ENCODE measurements at regions not wholly inside any gene's neighbourhood (a gene's known extent, or its start where the extent isn't known, plus 50 kb on each side); places are given as distances from the start of the nearest gene placed in this dataset.
"Not testable (repeated sequence)": the region's sequence is repeated elsewhere in the genome, so short reads cannot be mapped to it uniquely, and the experiment has no call there.

DNA sequence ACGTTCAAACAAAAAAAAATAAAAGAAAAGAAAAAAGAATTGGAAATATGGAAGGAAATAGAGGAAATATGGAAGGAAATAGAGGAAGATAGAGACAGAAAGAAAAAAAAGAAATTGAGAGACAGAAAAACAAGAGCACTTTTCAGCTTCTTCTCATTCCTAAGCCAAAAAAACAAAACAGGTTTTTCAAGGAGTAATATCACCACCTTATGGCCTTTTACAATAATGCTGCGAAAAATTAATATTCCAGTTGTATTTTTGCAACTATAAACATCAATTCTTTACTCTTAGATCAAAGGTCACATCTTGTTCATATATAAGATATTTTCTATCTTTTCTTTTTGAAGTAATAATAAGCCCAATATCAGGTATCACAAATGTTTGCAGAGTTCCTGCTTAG lies 328.3 kb downstream of the FAT3 start:
- DNase-seq: no peak

DNA sequence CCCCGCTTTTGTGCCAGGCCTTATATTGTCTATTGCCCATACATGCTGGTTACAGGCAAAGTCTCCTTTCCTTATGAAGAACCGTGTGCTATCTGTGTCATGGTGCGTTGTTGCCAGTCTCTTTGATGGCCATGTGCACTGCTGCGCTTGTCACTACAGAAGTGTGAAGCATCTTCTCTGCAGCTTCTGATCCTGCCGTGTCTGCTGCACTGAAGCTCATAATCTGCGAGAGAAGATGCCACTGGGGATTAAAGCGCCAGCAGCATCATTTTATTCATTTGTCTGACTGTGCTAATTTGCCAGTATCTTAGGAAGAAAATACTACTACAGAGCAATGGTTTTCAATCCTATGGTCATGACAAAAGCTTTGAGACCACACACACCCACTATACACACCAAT lies 330.1 kb downstream of the FAT3 start:
- no peak for DNase-seq

DNA sequence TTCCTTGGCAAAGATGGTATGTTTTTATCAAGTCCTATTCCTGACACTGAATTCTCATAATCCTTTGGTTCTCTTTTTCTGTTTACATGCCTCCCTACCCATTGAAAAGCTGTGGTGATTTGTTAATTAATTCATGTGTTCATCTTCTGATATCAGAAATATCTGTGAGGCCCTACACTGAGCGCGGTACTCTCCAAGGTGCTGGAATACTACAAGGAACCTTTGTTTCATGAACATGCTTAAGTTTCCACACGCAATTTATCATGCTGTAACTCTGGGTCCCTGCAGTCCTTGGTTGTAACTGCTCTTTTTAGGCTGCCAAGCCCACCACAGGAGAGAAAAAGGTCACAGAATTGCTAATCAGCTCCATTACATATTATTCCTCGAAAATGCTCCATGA lies 331.8 kb downstream of the FAT3 start:
- no peak for DNase-seq

DNA sequence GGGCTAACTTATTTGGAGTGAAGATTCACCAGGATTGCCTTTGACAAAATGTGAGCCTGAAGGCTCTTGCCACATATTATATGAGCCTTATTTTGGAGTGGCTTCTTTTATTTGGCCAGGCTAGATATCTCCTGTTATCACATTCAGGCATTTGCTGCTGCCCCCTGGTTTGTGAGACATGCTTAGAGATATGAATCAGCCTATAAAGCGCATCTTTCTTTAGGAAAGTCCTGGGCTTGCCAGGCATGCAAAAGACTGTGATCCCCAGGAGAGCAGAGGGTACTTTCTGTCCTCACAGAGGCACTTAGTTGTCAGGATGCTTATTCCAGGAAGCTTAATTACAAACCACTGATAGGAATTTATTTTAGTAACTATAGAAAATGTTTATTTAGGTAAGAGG lies 333.3 kb downstream of the FAT3 start:
- no peak for DNase-seq

GRCh38 chr11:92558323-92558722 lies 333.7 kb downstream of the FAT3 start:
- DNase-seq: no peak

GRCh38 chr11:92569726-92570125 lies 345.1 kb downstream of the FAT3 start:
- DNase-seq: no peak

GRCh38 chr11:92572559-92572958 lies 347.9 kb downstream of the FAT3 start:
- DNase-seq: no peak

- no peak for DNase-seq
These were observed 351.7 kb downstream of the FAT3 start for GRCh38 chr11:92576315-92576714.

DNA sequence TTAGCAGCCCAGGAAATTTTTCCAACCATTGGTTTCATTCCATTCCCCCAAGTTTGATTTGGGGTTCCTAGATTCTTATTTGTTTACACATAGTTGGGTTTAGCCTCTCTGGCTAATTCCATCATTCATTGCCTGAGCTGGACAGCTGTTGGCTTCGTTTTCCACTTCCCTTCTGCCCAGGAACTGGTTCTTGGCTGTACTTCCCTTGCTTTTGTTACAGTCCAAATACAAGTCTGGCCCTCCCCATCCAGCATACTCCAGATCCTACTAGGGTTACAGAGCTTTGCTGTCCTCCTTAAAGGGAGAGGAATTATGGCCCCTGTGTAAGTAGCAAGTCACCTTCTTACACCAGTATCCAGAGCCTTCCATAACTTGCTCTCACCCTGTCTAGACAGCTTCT lies 356.3 kb downstream of the FAT3 start:
- no peak for DNase-seq

GRCh38 chr11:92588393-92588792 lies 363.8 kb downstream of the FAT3 start:
- no peak for DNase-seq

- DNase-seq: no peak
These were observed 364.9 kb downstream of the FAT3 start for GRCh38 chr11:92589512-92589911.

- DNase-seq: no peak
These were observed 366.9 kb downstream of the FAT3 start for GRCh38 chr11:92591521-92591920.

DNA sequence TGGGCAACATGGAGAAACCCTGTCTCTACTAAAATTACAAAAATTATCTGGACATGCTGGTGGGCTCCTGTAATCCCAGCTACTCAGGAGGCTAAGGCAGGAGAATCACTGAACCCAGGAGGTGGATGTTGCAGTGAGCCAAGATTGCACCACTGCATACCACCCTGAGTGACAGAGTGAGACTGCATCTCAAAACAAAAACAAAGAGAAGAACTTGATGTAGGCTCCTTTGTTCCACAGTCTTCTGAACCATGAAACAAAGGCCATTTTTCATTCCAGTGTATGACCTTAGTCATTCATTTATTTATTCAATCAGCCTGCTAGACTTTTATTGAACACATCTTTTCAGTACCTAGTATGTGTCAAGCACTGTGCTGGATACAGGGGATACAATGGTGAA lies 369.6 kb downstream of the FAT3 start:
- no peak for DNase-seq

- no peak for DNase-seq
These were observed 370.4 kb downstream of the FAT3 start for GRCh38 chr11:92595052-92595451.

- no peak for DNase-seq
These were observed 372.1 kb downstream of the FAT3 start for GRCh38 chr11:92596596-92597317.

DNA sequence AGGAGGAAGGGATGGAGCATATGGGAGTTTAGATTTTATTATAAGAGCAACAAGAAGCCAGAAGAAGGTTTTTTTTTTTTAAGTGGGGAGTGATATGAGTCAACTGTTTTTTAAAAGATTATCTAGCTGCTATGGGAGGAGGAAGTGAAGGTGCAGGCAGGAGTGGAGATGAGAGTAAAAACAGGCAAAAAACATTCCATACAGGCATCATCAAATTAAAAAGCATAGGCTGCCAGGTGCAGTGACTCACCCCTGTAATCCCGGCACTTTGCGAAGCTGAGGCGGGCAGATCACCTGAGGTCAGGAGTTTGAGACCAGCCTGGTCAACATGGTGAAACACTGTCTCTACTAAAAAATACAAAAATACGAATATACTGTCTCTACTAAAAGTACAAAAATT lies 368.4 kb upstream of the MTNR1B start:
- no peak for DNase-seq

DNA sequence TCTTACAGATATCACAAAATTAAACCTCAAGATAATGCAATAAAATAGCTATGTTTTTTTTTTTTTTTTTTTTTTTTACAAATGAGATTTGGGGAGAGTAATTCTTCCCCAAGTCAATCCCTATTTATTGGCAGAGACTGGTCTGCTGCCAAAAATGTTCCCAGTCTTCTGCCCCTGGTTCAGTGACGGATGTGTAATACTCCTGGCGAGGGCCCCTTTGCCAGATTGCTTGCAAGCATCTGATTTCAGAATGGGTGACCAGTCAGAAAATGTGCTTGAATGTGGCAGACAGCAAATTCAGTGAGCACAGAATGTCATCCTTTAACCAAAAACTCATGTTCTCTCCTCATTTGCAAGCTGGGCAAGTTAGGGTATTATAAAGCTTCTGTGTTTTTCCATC lies 363.8 kb upstream of the MTNR1B start:
- DNase-seq: no peak

- DNase-seq: no peak
These were observed 361.3 kb upstream of the MTNR1B start for GRCh38 chr11:92607969-92608722.

DNA sequence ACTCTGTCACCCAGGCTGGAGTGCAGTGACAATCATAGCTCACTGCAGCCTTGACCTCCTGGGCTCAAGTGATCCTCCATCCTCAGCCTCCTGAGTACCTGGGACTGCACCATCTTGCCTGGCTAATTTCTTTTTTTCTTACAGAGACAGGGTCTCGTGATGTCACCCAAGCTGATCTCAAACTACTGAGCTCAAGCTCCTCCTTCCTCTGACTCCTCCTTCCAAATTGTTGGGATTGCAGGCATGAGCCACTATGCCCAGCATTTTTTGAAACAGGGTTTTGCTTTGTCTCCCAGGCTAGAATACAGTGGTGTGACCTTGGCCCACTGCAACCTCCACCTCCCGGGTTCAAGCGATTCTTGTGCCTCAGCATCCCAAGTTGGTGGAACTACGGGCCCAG lies 358.3 kb upstream of the MTNR1B start:
- no peak for DNase-seq

GRCh38 chr11:92618020-92618419 lies 351.4 kb upstream of the MTNR1B start:
- DNase-seq: not testable (repeated sequence)

GRCh38 chr11:92623055-92623454 lies 346.4 kb upstream of the MTNR1B start:
- no peak for DNase-seq

GRCh38 chr11:92625894-92626293 lies 343.6 kb upstream of the MTNR1B start:
- no peak for DNase-seq

- DNase-seq: no peak
These were observed 342.8 kb upstream of the MTNR1B start for GRCh38 chr11:92626624-92627023.

GRCh38 chr11:92627615-92628256 lies 341.7 kb upstream of the MTNR1B start:
- no peak for DNase-seq
